ENCODE measurements at regions not wholly inside any gene's neighbourhood (a gene's known extent, or its start where the extent isn't known, plus 50 kb on each side); places are given as distances from the start of the nearest gene placed in this dataset.

DNA sequence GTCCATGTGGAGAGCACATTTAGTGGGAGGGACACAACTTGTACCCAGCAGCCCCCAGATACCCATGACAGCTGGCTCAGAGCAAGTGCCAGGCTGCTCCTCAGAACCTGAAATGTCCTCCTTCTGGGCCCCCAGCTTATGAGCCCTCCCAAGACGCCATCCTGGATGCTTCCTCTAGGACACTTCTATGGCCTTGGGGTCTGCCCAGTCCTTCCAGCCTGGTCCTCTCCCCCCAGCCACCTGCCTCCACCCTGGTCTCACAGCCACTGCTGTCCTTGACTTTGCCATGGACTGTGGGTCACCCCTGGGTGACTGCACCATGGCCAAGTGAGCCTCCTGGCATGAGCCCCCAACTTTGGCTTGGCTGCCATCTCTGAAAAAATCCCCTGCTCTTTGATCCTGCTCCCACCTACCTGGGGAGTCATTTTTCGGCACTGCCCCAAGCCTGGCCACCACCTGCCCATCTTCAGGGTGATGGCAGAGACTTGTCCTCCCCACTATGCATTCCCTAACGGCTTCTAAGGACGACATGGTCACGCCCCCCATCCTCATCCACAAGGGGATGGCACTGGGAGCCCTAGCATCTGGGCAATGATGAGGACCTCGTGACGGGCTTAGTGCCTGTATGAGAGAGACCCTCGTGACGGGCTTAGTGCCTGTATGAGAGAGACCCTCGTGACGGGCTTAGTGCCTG, 323.7 kb downstream of the TMEM121 start:
- no peak for DNase-seq (ENCODE audit: low spot score)
- POLR2A ChIA-PET (ENCODE audit: low non-redundant PET), result no interaction called here
- CTCF ChIA-PET, result no interaction called here
- TF ChIP-seq, protein P1, sequence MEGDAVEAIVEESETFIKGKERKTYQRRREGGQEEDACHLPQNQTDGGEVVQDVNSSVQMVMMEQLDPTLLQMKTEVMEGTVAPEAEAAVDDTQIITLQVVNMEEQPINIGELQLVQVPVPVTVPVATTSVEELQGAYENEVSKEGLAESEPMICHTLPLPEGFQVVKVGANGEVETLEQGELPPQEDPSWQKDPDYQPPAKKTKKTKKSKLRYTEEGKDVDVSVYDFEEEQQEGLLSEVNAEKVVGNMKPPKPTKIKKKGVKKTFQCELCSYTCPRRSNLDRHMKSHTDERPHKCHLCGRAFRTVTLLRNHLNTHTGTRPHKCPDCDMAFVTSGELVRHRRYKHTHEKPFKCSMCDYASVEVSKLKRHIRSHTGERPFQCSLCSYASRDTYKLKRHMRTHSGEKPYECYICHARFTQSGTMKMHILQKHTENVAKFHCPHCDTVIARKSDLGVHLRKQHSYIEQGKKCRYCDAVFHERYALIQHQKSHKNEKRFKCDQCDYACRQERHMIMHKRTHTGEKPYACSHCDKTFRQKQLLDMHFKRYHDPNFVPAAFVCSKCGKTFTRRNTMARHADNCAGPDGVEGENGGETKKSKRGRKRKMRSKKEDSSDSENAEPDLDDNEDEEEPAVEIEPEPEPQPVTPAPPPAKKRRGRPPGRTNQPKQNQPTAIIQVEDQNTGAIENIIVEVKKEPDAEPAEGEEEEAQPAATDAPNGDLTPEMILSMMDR (conservative IDR thresholded peaks at IDR 0.05; ENCODE audit: low read depth), result no peak
- H3K27ac ChIP-seq, result no peak overlapping the region

DNA sequence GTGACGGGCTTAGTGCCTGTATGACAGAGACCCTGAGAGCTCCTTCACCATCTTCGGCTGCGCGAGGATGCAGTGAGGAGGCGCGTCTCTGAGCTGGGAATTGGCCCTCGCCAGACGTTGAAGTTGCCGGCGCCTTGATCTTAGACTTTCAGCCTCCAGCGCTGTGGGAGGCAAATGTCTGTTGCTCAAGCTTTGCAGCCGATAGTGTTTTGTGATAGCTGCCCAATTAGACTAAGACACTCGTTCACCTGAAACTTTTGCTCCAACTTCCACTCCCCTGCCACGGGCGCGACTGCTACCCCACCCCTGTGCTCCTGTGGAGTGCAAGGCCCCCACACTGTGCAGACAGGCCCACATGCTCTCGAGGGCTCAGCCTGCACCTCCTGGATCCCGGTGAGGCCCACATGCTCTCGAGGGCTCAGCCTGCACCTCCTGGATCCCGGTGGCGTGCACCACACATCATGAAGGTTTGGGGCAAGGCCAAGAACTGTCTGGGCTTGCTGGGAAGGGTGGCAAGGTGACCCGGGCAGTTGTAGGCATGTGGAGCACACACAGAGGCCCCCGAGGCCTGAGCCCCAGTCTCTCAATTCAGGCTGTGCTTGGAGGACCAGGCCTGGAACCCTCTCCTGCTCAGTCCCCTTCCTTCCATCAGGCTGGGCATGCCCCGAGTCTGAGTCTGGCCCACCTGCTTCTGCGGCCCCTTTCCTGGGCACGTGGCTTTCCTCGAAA, 324.6 kb downstream of the TMEM121 start:
- H3K27ac ChIP-seq, result no peak overlapping the region
- DNase-seq (ENCODE audit: low spot score), result no peak
- ChIA-PET POLR2A (ENCODE audit: low non-redundant PET) (no interaction called here), CTCF (no interaction called here)
- TF ChIP-seq, protein P1 (conservative IDR thresholded peaks at IDR 0.05; ENCODE audit: low read depth), result no peak

DNA sequence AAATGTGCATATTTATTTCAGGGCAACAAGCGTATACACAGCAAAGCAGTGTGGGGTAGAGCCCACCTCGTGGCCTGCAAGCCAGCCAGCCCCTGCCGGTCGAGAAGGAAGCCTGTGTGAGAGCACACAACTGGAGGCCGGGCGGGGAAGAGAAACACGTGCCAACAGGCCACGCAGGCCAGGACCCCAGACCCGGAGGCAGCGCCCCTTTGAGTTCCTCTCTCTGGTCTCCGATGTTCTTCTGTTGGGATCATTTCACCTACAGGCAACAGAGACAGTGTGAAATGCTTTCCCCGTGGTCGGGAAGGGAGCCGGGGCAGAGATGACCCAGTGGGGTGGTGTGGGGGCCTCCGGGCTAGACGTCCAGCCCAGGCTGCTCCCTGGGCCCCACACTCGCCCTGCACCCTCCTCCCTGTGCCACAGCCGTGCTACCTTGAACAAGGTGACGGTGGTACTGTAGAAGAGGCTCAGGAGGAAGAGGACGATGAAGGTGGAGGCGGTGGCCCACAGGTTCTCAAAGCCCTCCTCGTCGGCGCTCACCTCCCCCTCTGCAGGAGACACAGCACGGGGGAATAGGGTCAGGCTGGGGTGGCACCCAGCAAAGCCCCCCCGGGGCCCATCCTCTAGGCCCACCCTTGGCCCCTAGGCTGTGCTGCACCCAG, 325.5 kb downstream of the TMEM121 start:
- ChIA-PET CTCF (no interaction called here), POLR2A (ENCODE audit: low non-redundant PET) (no interaction called here)
- no peak overlapping the region for H3K27ac ChIP-seq
- TF ChIP-seq, protein P1 (conservative IDR thresholded peaks at IDR 0.05; ENCODE audit: low read depth), result no peak
- DNase-seq (ENCODE audit: low spot score), result no peak

DNA sequence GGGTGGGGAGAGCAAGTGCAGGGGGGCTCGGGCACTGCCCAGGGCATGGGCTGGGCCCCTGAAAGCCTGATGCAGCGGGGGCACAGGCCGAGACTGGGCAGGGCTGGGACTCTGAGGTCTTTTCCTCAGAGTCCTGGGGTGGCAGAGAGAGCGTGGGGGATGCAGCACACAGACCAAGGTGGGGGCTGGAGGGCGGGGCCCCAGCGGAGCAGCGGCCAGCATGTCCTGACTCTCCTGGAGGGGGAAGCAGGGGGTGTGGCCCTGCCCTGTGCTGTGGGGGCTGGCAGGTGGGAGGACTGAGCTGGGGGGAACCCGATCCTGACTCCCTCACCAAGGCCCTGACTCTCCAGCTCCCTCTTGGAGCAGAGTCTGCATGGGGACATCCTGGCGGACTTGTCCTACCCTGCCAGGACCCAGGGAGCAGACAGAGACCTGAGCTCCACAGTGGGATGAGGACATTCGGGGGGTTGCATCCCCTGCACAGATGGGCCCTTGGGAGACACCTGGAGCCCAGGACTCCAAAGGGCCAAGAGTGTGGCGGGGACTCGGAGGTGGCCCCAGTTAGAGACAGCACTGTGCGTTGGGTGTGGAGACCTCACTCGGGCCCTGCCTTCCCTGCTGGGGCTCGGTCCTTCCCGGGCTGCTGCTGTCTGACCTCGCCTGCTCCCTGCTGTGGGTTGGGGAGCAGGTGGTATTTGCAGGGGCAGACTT, 326.1 kb downstream of the TMEM121 start:
- DNase-seq (ENCODE audit: low spot score), result no peak
- CTCF ChIA-PET, result no interaction called here
- no peak overlapping the region for H3K27ac ChIP-seq
- TF ChIP-seq, protein P1 (conservative IDR thresholded peaks at IDR 0.05; ENCODE audit: low read depth), result no peak
- POLR2A ChIA-PET (ENCODE audit: low non-redundant PET), result no interaction called here

DNA sequence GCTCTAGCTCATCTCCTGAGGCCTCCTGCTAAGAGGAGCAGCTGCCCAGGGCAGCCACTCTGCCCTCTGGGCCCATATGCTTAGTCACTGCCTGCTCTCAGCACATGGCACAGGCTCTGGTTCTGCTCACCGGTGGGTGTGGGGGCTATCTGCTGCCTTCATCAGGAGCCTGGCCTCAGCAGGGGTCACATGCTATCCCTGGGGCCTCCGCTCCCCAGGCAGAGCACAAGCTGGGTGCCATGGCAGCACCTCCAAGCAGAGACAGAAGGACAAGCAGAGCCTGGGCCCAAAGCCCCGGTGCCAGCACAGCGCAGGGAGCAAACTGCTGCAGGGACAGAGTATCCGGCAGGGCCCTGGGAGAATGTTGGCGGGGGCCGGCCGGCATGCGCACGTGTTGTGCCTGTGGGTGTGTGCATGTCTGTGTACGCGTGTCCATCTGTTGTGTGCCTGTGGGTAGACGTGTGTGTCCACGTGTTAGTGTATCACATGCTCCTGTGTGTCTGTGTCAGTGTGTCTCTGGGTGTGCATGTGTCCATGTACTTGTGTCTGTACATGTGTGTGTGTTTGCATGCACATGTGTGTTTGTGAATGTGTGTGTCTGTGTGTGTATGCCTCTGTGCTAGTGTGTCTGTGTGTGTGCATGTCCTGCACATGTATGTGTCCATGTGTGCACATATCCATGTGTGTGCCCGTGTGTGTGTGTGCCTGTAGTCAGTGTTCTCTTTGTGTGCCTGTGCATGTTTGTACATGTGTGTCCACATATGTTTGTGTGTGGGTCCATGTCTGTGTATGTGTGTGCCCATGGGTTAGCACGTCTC, 326.9 kb downstream of the TMEM121 start:
- TF ChIP-seq, protein P1 (conservative IDR thresholded peaks at IDR 0.05; ENCODE audit: low read depth), result no peak
- ChIA-PET CTCF (no interaction called here), POLR2A (ENCODE audit: low non-redundant PET) (no interaction called here)
- H3K27ac ChIP-seq, result no peak overlapping the region
- DNase-seq (ENCODE audit: low spot score), result no peak
